ENCODE measurements at regions not wholly inside any gene's neighbourhood (a gene's known extent, or its start where the extent isn't known, plus 50 kb on each side); places are given as distances from the start of the nearest gene placed in this dataset.
"Not testable (repeated sequence)": the region's sequence is repeated elsewhere in the genome, so short reads cannot be mapped to it uniquely, and the experiment has no call there.

DNA sequence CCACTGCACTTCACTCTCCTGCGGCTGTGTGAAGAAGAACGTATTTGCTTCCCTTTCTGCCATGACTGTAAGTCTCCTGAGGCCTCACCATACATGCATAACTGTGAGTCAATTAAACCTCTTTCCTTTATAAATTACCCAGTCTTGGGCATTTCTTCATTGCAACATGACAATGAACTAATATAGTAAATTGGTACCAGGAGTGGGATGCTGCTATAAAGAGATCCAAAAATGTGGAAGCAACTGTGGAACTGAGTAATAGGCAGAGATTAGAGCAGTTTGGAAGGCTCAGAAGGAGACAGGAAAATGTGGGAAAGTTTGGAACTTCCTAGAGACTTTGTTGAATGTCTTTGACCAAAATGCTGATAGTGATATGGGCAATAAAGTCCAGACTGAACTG lies 1907.9 kb downstream of the MRPL39 start:
- no peak for DNase-seq

DNA sequence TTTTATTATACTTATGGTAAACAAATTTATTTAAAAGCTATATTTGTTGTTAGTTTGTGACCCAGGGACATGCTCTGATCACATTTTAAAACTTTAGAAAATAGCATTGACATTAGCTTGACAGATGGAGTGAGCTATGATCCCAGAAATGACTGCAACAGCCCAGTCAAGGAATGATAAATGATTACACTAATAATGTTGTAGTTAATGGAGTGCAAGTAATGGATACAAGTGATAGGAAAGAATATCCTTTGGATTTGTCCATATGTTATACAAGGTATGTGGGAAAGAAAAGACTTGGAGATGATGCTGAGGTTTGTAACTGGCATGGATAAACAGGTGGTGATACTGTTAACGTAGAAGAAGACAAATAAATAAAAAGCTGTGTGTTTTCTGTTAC lies 1908.7 kb downstream of the MRPL39 start:
- DNase-seq, result no peak

DNA sequence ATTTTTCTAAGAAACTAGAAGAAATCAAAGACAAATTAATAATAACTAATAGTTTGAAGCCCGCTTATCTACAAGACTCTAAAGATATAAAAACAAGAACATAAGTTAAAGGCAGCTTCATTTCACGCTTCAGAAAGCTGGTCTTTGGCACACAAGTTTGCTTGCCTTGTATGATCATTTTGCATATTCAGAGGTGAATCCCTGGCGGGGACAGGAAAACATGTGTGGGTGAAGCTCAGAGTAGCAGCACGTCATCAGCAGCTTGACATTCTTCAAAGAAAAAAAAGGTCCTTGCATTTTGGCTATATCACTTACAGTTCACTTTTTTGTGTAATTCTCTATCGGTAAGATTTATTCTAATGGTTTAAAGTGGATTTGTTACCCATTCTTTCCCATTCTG lies 1911.8 kb downstream of the MRPL39 start:
- no peak for DNase-seq

DNA sequence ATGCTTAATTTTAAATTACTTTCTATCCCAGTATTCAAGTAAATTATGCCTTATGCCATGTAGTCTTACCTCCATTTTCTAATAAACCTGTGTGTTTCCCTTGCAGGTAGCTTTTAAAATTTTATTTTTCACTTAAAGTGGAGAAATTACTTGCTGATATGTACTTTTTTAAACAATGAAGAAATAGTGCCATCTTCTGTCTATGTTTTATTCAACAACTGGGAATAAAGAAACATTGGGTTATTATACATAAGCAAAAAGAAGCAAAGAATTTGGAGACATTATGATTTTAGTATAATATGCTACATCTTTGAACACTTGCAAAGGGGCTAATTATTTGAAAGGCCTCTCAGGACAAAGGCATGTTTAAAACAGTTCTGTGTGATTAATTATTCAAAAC lies 1912.9 kb downstream of the MRPL39 start:
- DNase-seq, result no peak

DNA sequence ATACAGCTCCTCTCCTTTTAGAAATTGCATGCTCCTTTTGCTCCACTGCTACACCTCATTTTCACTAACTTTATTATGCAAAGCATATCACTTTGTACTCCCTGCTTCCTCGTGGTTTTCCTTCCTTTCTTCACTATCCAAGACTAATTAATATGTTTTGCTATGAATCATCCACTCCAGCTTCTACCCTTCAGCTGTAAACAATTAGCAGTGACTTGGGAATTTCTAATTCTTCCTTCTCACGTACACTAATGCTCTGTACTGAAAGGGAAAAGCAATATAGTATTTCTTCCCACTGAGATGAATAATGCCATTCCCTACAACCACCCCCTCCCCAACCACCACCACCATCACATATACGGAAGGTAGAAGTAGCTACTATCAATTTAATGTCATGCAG lies 1917.0 kb downstream of the MRPL39 start:
- DNase-seq, result no peak

DNA sequence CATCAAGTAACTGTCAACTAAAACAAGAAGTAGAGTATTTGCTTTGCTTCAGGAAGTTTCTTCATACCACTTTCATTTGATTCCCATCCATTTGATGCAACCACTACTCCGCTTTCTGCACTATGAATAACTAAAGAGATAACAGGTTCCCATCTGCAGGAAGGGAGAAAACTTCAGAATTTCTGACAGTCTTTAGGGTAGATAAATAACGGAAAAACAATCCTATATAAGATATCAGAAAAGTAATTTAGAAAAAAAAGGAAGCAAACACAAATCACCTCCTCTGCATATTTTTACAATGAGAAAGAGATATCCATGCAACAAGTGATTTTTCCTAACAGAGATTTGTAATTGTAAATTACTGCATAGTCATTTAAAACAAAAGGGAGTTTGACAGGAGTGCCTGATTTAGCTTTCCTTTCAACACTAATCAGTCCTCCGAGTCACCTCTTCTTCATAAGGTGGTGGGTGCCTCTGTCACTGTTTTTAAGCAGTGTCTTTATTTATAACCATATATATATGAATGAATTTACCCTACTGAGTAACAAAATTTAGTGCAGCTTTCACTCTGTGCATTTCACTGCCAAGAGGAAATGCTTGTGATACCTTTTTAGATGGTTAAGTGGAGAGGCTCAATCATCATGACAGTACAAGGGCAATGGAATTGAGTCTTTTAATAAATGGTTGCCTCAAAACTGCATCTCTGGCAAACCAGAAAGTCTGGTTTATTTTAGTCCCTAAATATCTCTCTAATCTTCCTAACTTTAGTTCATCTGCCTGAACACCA lies 1920.4 kb downstream of the MRPL39 start:
- no peak for DNase-seq

DNA sequence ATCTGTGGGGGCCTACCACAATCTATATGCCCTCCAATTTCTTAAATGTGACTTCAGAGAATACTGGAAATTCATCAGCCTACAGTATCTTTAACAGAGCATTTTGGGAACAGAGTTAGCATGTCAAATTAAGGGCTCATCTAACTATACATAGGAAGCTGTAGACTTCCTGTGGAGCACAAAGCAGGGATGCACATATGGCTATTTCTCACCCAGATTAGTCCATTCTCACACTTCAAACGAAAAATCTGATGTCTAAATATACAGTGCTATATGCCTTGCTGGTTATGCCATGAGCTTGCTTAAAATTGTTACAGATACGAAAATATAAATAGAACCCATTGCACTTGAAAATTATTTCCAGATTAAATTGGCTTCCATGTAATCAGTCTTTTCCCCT lies 1922.8 kb downstream of the MRPL39 start:
- no peak for DNase-seq

DNA sequence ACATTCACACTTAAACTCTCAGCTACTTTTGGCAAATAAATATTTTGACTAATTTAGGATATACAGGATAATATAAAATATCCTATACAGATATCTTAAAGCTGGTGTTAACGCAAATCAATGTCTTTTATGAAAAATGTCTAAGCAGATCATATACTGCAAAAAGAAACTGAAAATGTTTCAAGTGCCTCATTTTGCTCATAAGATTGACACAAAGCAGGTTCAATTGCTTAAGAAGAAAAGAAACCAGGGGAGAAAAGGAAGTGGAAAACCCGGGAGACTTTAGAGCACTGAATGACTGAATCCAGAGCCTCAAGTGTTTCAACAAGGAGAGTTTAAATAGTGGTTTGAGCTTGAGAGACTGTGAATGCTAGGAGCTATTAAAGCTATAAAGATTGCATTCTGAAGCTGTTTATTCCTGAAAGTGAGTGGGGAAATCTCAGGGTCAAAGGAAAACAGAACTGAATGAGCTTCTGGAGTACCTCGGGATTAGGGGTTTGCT lies 1943.0 kb downstream of the MRPL39 start:
- no peak for DNase-seq

DNA sequence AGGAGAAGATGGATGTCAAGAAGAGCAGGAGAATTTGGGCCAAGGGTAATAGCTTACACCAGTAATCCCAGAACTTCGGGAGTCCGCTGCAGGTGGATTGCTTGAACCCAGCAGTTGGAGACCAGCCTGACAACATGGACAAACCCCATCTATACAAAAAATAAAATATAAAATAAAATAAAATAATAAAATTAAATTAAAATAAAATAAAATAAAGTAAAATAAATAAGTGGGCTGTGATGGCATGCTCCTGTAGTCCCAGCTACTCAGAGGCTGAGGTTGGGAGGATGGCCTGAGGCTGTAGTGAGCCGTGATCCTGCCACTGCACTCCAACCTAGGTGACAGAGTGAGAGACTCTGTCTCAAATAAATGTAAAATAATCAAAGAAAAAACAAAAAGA lies 1946.7 kb downstream of the MRPL39 start:
- DNase-seq, result no peak

DNA sequence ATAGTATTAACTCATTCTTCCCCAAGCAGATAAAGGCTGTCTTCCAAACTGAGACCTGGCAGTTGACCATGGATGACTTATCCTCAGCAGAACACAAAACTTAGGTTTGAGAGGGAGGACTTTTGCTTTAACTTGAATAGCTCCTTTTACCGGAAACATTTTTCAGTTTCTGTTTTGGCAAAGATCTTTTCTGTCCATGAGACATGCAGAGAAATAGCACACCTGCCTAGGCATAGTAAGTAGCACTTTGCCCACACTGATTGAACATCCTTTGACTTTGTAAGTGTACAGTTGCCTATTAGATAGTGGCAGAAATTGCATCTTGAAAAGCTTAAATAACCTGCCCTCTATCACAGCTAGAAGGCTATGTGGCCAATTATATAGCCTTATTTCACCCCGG lies 1962.5 kb downstream of the MRPL39 start:
- DNase-seq, result no peak

DNA sequence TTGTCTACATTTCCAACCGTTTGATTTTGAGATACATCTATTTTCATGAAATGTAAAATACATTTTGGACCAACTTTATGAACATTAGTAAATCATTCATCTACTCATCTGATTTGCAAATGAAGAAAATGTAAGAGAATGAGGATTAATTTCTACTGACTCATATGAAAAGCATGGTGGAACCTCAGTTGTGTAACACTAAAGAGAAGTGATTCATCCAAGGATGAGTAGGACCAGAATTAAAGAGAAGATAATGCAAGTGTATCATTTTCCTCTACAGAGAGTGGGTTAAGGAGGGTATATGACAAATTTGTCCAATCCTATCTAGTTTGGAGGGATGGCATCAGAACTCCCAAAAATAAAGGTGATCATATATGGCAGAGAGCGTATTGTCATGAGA lies 1967.6 kb downstream of the MRPL39 start:
- DNase-seq, result no peak

DNA sequence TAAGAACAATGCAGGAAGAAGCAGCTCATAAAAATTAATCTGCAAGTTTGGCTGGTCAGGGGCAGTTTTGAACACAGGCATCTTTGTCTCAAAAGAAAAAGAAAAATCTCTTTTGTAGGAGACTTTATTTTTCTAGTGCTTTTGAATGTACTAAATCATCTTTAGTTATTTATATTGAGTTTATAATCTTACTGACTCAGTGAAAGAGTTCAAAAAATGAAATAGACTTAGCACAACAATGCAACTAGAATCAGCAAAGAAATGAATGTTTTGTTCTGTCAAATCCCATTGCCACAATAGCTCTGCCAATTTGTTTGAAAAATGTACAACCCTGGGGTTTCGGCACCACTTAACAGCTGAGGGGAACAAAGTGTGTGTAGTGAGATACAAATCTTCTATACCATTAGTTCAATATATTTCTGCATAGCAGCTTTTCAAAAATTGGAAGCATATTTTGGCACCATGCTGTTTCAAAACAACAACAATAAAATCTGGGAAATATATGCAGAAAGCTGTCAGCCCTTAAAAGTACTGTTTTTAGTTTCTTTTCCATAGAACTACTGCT lies 1969.1 kb downstream of the MRPL39 start:
- DNase-seq, result no peak

DNA sequence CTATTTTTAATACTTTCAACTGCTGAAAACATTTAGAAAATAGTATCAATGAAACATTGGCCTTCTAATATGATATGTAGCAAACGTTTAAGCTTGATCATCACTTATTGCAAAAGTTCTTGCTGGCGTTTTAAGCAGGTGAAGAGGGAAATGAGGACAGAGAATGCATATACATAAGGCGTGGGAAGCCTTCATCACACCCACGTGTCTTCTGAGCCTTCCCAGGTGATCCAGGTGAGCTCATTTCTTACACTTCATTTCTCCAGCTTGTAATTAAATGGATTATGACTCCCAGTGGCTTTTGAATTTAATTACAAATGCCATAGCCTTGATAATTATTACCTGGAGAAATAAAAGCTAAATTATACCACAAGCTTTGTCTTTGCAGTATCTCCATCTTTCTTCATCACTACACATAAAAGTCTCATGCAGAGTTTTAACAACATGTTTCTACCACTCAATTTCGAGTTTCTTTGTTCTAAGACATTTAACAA lies 1973.8 kb downstream of the MRPL39 start:
- DNase-seq, result no peak

DNA sequence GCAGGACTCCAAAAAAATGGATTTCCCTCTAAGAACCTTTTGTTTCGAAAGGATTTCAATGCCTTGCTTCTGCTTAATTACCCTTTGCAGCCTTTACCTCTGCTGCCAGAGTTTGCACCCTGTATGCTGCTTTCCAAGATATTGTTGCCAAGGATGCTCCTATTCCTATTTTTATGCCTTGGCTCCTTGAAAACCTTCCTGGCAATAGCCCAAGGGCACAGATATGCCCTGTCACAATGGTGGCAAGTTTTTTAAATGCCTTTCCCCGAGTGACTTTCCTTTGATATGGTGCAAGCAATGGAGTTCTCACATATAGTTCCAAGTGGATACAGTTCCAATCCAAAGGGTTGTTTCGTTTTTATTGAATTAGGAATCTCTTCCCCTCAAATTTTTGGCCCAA lies 1983.0 kb downstream of the MRPL39 start:
- DNase-seq, result no peak

DNA sequence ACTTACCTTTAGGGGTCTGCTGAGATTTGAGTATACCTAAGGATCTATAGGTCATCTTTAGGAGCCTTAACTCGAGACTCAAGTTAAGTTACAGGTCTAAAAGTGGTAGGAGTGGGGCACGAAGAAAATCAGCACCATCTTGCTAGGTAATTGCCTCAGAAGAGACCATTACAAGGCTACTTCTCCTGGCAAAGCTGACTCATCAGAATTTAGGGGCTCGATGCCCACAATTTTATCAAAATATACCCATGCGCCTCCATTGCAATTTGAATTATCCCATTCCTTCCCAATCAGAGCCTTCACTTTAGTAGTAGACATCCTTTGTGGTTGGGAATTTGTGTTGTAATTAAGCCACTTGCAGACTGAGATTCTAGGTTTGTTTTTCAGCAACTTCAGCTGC lies 1994.3 kb downstream of the MRPL39 start:
- DNase-seq, result no peak

DNA sequence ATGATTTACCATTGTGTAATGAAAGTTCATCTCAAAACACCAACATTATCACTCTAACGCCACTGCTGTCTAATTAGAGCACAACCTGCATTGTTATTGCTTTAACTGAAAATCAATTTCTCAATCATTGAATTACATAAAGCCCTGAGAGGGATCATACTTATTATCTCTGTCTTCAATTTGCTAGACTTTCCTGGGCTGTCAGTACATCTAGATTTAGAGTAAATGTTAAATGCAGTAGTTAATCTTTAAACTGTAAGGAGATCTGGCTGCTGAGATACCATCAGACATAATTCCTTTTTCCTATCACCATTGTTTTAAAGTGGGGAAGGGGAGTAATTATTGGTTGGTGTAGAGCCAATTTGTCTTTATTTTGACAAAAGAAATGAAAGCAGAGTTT lies 1995.1 kb downstream of the MRPL39 start:
- DNase-seq, result no peak

DNA sequence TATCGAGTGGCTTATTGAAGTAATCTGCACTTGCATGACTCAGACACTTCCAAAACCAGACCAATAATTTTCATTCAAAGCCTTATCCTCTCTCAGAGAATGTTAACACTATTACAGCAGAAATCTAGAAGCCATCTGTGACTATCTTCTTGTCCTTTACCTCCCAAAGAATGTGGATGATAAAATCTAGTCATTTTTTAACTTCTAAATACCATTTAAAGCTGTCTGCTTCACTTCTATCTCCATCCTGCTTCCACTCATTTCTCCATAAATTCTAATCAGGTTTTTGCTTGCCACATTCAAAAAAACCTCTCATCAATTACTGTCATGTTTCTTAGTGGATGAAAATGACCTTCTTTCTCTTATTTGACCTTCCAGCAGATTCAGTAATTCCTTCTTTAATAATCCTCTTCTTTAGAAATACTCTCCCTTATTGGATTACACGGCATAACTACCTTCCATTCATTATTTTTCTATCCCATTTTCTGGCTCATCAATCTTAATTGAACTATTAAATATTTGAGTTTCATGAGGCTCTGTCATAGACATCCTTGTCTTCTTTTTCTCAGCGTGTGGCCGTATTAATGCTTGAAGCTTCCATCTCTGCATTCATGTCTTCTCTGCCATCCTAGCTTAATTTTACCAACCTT lies 1999.4 kb downstream of the MRPL39 start:
- no peak for DNase-seq

DNA sequence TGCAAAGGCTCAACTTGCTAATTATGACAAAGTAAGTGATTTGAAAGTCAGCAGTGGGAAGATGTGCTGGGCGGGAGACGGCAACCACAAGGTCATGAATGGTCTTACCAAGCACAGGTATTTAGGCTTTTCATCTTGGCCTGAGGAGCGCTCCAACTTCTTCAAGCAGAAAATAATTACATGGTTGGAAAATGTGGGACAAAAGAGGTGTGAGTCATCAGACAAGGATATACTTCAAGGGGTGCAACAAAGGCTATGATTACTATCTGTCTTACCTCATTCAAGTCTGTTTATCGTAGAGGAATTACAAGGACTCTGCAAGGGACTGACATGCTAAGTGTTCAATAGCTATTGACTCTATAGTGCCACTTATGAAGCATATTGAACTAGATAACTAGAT lies 2005.7 kb downstream of the MRPL39 start:
- DNase-seq, result no peak

DNA sequence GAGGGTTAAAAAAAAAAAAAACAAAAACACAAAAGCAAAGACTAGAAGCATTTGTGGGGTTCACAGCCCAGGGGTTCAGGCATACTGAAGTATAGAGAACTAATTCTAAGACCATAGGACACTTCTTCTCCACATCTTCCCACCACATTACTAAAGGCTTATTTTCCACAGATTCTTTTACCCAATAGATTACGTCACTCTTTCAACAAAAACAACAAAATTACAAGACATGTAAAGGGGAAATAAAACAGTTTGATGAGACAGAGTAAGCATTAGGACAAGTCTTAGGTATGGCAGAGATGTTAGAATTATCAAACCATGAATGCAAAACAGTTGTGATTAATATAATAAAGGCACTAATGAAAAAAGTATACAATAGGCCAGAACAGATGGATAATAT lies 2013.7 kb downstream of the MRPL39 start:
- no peak for DNase-seq

DNA sequence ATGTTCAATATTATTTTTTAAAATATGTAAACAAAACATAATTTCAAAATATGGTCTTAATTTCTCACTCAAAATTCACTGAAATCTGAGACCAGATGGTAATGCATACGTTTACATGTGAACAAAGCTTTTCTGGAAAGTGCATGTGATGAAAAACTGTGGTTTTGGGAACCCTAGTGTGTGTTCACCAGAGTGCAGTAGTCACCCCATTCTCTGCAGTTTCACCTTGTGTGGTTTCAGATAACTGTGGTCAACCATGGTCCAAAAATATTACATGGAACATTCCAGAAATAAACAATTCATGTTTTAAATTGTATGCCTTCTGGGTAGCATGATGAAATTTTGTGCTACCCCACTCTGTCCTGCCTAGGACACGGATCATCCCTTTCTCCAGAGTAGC lies 2021.9 kb downstream of the MRPL39 start:
- DNase-seq, result no peak

DNA sequence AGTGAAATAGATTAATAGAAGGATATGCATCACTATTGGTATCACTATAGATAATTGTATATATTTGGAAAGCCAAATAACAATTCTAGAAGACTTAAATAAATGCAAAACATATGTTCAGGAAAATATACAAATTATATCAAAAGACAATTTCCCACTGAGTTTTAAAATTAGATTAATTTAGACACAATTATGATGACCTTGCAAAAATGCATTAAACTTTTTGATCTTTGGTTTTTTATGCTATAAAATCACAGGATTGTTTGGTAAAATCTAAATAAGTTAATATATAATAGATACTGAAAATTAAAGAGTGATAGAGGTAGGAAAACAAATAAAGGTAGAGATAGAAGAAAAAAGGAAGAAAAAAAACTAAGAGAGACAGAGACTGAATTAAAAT lies 2027.7 kb downstream of the MRPL39 start:
- DNase-seq, result no peak

DNA sequence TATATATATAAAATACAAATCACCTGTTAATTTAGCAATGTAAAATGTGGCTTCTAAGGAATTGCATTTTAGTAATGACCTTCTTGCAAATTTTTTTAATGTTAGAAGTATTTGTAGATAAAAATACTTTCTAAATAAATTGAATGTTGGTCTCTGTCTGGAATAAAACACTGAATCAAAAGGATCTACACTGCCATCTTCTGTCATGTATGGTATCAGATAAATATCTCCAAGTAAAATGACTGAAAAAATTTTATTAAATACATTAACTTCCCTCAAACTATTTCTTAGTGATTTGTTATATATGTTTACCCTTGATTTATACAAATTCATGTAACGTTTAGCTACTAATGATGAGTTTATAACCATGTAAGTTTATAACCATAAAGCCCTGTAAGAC lies 2029.3 kb downstream of the MRPL39 start:
- DNase-seq, result no peak

DNA sequence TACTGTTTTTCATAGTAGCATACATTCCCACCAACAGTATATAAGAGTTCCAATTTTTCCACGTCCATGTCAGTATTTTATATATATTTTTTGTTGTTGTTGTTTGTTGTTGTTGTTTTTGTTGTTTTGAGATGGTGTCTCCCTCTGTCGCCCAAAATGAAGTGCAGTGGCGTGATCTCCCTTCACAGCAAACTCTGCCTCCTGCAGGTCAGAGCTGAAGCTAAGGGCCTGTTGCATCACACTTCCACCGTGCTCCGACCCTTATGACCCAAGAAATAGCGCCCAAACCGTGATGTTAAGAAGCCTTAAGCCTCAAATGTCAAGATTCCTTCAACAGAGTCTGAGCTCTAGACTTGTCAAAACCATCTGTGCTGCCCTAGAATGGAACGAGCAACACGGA lies 2032.3 kb downstream of the MRPL39 start:
- no peak for DNase-seq

DNA sequence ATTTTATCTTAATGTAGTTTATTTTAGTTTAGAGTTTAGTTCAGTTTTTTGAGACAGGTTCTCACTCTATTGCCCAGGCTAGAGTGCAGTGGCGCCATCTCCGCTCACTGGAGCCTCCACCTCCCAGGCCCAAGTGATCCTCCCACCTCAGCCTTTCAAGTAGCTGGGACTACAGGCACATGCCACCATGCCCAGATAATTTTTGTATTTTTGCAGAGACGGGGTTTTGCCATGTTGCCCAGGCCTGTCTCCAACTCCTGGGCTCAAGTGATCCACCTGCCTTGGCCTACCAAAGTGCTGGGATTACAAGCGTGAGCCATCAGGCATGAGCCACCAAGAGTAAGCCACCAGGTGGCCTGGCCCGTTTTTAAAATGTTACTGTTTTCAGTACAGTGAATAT lies 2058.4 kb downstream of the MRPL39 start:
- DNase-seq, result not testable (repeated sequence)

Measured in right kidney (tissue), 1 donor.